ENCODE measurements at regions not wholly inside any gene's neighbourhood (a gene's known extent, or its start where the extent isn't known, plus 50 kb on each side); places are given as distances from the start of the nearest gene placed in this dataset.

DNA sequence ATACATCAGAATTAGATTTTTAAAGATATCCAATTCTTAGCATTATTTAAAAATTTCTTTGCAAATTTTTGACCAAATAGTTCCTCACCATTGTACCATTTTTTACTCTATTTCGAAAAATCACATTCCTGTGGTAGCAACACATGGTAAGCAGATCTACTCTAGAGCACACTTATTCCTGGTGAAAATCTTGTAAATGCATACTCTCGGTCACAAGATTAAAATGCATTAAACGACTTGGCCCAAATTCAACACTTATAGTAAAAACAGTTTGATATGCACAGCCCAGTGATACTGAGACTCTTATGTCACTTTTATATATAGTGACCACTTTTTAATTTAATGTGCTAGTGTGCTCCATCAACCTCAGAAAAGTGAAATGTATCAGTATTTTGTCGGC lies 208.8 kb upstream of the TARS1 start:
- H3K4me3 ChIP-seq (ENCODE audit: low read length in 2 of 2) = no peak overlapping the region
- no peaks in the 10 kb centered on the region for H3K9me3 ChIP-seq (ENCODE audit: control insufficient read depth in 1 of 2, low read length in 2 of 2)
- intact Hi-C loops (cut with micrococcal nuclease) = no loop called here
- H3K4me1 Mint-ChIP-seq = peaks cover 0 to 7% (median 4%) of the 10 kb centered on the region in 4 donors
- no peaks in the 10 kb centered on the region for H3K36me3 ChIP-seq (ENCODE audit: insufficient read depth, low read length)
- peaks cover 4% of the 10 kb centered on the region for H3K4me1 ChIP-seq (ENCODE audit: insufficient read depth, low read length)
- no peak overlapping the region for H3K27ac Mint-ChIP-seq
- CTCF ChIA-PET (ENCODE audit: partially characterized antibody) = no interaction called here
- H3K9me3 Mint-ChIP-seq = no peaks in the 10 kb centered on the region
- H3K27me3 ChIP-seq (ENCODE audit: insufficient read depth, low read length) = no peaks in the 10 kb centered on the region
- no peaks in the 10 kb centered on the region for H3K36me3 Mint-ChIP-seq
- no peak overlapping the region for H3K4me3 Mint-ChIP-seq
- no peak overlapping the region for H3K27ac ChIP-seq (ENCODE audit: low read depth, low read length)
- no peaks in the 10 kb centered on the region for H3K27me3 Mint-ChIP-seq
- DNase-seq = no peak
- POLR2A ChIA-PET (ENCODE audit: partially characterized antibody) = no interaction called here

DNA sequence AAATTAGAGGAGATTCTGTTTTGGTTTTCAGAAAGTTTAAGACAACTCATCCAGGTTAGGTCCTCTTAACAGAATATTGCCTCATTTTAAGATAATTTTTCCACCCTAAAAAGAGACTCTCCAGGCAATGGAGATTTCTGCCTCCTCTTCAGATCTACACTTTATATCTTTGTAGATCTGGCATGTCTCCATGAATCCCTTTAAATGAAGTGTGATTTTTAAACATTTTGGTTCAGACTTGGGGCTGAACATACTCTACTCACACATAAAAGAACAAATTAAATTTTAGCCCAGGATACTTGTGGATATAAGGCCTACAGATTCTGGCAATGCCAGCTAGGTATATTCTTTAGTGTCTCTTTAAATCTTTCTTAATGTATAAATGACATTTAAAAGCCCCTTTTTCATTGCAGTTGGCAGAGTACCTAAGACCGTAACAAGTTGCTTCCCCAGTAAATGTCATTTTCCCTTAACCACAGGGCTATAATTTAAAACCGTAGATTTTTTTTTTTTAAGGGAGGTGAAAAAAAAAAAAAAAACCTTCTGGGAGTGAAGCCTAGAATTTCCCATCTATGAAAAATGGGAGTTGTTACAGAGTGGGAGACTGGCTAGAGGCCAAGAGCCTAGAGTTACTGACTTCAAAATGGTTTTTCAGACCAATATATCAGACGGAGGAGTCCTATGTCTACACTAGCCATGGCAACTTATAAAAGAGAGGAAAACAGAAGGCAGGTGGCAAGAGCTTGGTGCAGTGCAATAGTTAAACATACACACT lies 207.8 kb upstream of the TARS1 start:
- Histone ChIP-seq H3K9me3 (ENCODE audit: control insufficient read depth in 1 of 2, low read length in 2 of 2) (no peaks in the 10 kb centered on the region), H3K27ac (ENCODE audit: low read depth, low read length) (no peak overlapping the region), H3K36me3 (ENCODE audit: insufficient read depth, low read length) (no peaks in the 10 kb centered on the region), H3K4me3 (ENCODE audit: low read length in 2 of 2) (no peak overlapping the region), H3K27me3 (ENCODE audit: insufficient read depth, low read length) (no peaks in the 10 kb centered on the region), H3K4me1 (ENCODE audit: insufficient read depth, low read length) (peaks cover 4% of the 10 kb centered on the region)
- H3K9me3 Mint-ChIP-seq = no peaks in the 10 kb centered on the region
- POLR2A ChIA-PET (ENCODE audit: partially characterized antibody) = no interaction called here
- intact Hi-C loops (cut with micrococcal nuclease) = no loop called here
- H3K4me1 Mint-ChIP-seq = peaks cover 0 to 7% (median 4%) of the 10 kb centered on the region in 4 donors
- H3K27ac Mint-ChIP-seq = no peak overlapping the region
- no peak for DNase-seq
- CTCF ChIA-PET (ENCODE audit: partially characterized antibody) = no interaction called here
- no peaks in the 10 kb centered on the region for H3K27me3 Mint-ChIP-seq
- H3K4me3 Mint-ChIP-seq = no peak overlapping the region
- no peaks in the 10 kb centered on the region for H3K36me3 Mint-ChIP-seq

- Mint-ChIP-seq H3K36me3 (no peaks in the 10 kb centered on the region), H3K4me1 (peaks cover 0 to 7% (median 4%) of the 10 kb centered on the region in 4 donors), H3K27ac (peak overlapping the region in 1 of 7 donors; percentile 6), H3K9me3 (no peaks in the 10 kb centered on the region), H3K27me3 (no peaks in the 10 kb centered on the region), H3K4me3 (peak overlapping the region in 1 of 8 donors; percentile 45)
- Histone ChIP-seq H3K9me3 (ENCODE audit: control insufficient read depth in 1 of 2, low read length in 2 of 2) (no peaks in the 10 kb centered on the region), H3K27ac (ENCODE audit: low read depth, low read length) (no peak overlapping the region), H3K36me3 (ENCODE audit: insufficient read depth, low read length) (no peaks in the 10 kb centered on the region), H3K27me3 (ENCODE audit: insufficient read depth, low read length) (no peaks in the 10 kb centered on the region), H3K4me1 (ENCODE audit: insufficient read depth, low read length) (peaks cover 4% of the 10 kb centered on the region), H3K4me3 (ENCODE audit: low read length in 2 of 2) (no peak overlapping the region)
- no peak for DNase-seq
- CTCF ChIA-PET (ENCODE audit: partially characterized antibody) = no interaction called here
- intact Hi-C loops (cut with micrococcal nuclease) = no loop called here
- POLR2A ChIA-PET (ENCODE audit: partially characterized antibody) = no interaction called here
Observed at GRCh38 chr5:33235304-33235703, 205.5 kb upstream of the TARS1 start.

GRCh38 chr5:33235824-33236223 lies 204.9 kb upstream of the TARS1 start:
- H3K27ac Mint-ChIP-seq = peak overlapping the region in 2 of 7 donors; percentile 6 to 59

DNA sequence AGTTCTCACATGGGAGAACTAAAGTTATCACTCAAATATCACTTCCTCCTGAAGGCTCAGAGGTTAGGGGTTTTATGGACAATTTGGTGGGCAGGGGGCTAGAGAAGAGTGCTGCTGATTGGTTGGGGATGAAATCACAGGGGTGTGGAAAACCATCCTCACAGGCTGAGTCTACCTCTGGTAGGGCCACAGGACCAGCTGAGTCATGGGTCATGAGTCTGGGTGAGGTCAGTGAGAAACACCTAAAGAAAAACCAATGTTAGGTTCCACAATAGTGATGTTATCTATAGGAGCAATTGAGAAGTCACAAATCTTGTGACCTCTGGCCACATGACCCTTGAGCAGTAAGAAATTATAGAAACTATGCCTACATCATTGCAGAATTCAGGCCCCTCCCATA lies 203.3 kb upstream of the TARS1 start:
- no peak overlapping the region for H3K4me3 ChIP-seq (ENCODE audit: low read length in 2 of 2)
- ChIA-PET CTCF (ENCODE audit: partially characterized antibody) (no interaction called here), POLR2A (ENCODE audit: partially characterized antibody) (no interaction called here)
- H3K27me3 Mint-ChIP-seq = no peaks in the 10 kb centered on the region
- DNase-seq = no peak
- no peak overlapping the region for H3K4me3 Mint-ChIP-seq
- H3K4me1 Mint-ChIP-seq = peaks cover 3 to 9% (median 5%) of the 10 kb centered on the region in 4 donors
- H3K36me3 Mint-ChIP-seq = no peaks in the 10 kb centered on the region
- H3K27ac ChIP-seq (ENCODE audit: low read depth, low read length) = no peak overlapping the region
- intact Hi-C loops (cut with micrococcal nuclease) = no loop called here
- H3K4me1 ChIP-seq (ENCODE audit: insufficient read depth, low read length) = peaks cover 4% of the 10 kb centered on the region
- no peak overlapping the region for H3K27ac Mint-ChIP-seq
- no peaks in the 10 kb centered on the region for H3K9me3 Mint-ChIP-seq
- H3K27me3 ChIP-seq (ENCODE audit: insufficient read depth, low read length) = no peaks in the 10 kb centered on the region
- H3K9me3 ChIP-seq (ENCODE audit: control insufficient read depth in 1 of 2, low read length in 2 of 2) = no peaks in the 10 kb centered on the region
- H3K36me3 ChIP-seq (ENCODE audit: insufficient read depth, low read length) = no peaks in the 10 kb centered on the region

More at GRCh38 chr5:33235824-33236223, 204.9 kb upstream of the TARS1 start:
- ChIA-PET POLR2A (ENCODE audit: partially characterized antibody) (no interaction called here), CTCF (ENCODE audit: partially characterized antibody) (no interaction called here)
- H3K27me3 ChIP-seq (ENCODE audit: insufficient read depth, low read length) = no peaks in the 10 kb centered on the region
- Mint-ChIP-seq H3K27me3 (no peaks in the 10 kb centered on the region), H3K9me3 (no peaks in the 10 kb centered on the region), H3K4me3 (peak overlapping the region in 6 of 8 donors; percentile 0 to 45 (median 3)), H3K4me1 (peaks cover 0 to 7% (median 4%) of the 10 kb centered on the region in 4 donors), H3K36me3 (no peaks in the 10 kb centered on the region)
- no peak overlapping the region for H3K27ac ChIP-seq (ENCODE audit: low read depth, low read length)
- H3K4me3 ChIP-seq (ENCODE audit: low read length in 2 of 2) = no peak overlapping the region
- intact Hi-C loops (cut with micrococcal nuclease) = no loop called here
- H3K36me3 ChIP-seq (ENCODE audit: insufficient read depth, low read length) = no peaks in the 10 kb centered on the region
- peaks cover 4% of the 10 kb centered on the region for H3K4me1 ChIP-seq (ENCODE audit: insufficient read depth, low read length)
- no peaks in the 10 kb centered on the region for H3K9me3 ChIP-seq (ENCODE audit: control insufficient read depth in 1 of 2, low read length in 2 of 2)
- peak in 2 of 5 donors; percentile 14 to 38 for DNase-seq

DNA sequence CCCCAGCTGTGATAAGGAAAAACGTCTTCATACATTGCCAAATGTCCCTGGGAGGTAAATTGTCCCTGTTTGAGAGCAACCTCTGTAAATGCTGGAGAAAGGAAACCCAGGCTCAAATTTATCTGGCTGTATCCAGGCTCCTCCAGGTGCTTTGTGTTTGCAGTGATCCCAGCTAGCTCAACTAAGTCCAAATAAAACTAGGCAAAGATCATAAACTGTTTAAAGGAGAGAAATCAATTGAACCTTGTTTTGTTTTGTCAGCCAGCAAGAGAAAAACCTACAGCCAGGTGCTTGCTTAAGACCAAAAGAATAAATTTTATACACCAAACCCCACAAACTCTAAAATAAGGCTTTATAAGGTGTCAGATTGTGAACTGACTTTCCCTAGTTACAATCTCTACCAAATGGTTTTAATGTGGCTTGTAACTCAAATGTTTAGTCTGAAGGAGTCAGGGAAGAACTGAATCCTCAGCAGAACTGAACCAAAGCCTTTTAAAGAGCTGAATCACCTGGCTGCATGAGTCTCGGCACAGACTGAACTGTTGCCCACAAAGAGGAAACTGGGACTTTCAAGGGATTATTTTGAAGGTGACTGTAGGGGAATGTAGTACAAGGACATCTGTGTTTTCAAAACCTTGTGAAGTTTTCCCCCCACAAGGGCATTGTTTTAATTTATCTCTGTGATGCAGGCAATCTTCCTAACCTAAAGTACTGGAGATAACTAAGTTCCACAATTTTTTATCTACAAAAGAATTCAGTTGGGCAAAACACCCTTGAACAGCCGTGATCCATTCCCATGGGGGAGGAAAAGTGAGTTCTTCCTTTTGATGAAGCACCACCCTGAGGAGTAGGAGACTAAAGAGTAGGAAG lies 201.7 kb upstream of the TARS1 start:
- no peaks in the 10 kb centered on the region for H3K9me3 Mint-ChIP-seq
- H3K9me3 ChIP-seq (ENCODE audit: control insufficient read depth in 1 of 2, low read length in 2 of 2) = no peaks in the 10 kb centered on the region
- CTCF ChIA-PET (ENCODE audit: partially characterized antibody) = no interaction called here
- H3K36me3 ChIP-seq (ENCODE audit: insufficient read depth, low read length) = no peaks in the 10 kb centered on the region
- H3K27me3 Mint-ChIP-seq = no peaks in the 10 kb centered on the region
- intact Hi-C loops (cut with micrococcal nuclease) = no loop called here
- no peak overlapping the region for H3K4me3 ChIP-seq (ENCODE audit: low read length in 2 of 2)
- H3K27me3 ChIP-seq (ENCODE audit: insufficient read depth, low read length) = no peaks in the 10 kb centered on the region
- H3K4me1 ChIP-seq (ENCODE audit: insufficient read depth, low read length) = peaks cover 4% of the 10 kb centered on the region
- no peak for DNase-seq
- POLR2A ChIA-PET (ENCODE audit: partially characterized antibody) = no interaction called here
- no peaks in the 10 kb centered on the region for H3K36me3 Mint-ChIP-seq
- H3K27ac ChIP-seq (ENCODE audit: low read depth, low read length) = no peak overlapping the region
- H3K4me3 Mint-ChIP-seq = no peak overlapping the region
- H3K4me1 Mint-ChIP-seq = peaks cover 3 to 9% (median 5%) of the 10 kb centered on the region in 4 donors
- H3K27ac Mint-ChIP-seq = no peak overlapping the region

GRCh38 chr5:33240558-33240957 lies 200.2 kb upstream of the TARS1 start:
- intact Hi-C loops (cut with micrococcal nuclease) = no loop called here
- CTCF ChIA-PET (ENCODE audit: partially characterized antibody) = no interaction called here
- Mint-ChIP-seq H3K9me3 (no peaks in the 10 kb centered on the region), H3K27ac (no peak overlapping the region), H3K36me3 (no peaks in the 10 kb centered on the region), H3K27me3 (no peaks in the 10 kb centered on the region), H3K4me1 (peaks cover 3 to 9% (median 5%) of the 10 kb centered on the region in 4 donors), H3K4me3 (no peak overlapping the region)
- no peak for DNase-seq
- POLR2A ChIA-PET (ENCODE audit: partially characterized antibody) = no interaction called here
- Histone ChIP-seq H3K36me3 (ENCODE audit: insufficient read depth, low read length) (no peaks in the 10 kb centered on the region), H3K4me3 (ENCODE audit: low read length in 2 of 2) (no peak overlapping the region), H3K27ac (ENCODE audit: low read depth, low read length) (no peak overlapping the region), H3K9me3 (ENCODE audit: control insufficient read depth in 1 of 2, low read length in 2 of 2) (no peaks in the 10 kb centered on the region), H3K4me1 (ENCODE audit: insufficient read depth, low read length) (peaks cover under 1% of the 10 kb centered on the region), H3K27me3 (ENCODE audit: insufficient read depth, low read length) (no peaks in the 10 kb centered on the region)
